LNCaP clone FGC (cell line): ENCODE measurements at regions not wholly inside any gene's neighbourhood (a gene's known extent, or its start where the extent isn't known, plus 50 kb on each side); places are given as distances from the start of the nearest gene placed in this dataset.

ENCODE experiments used
- DNase-seq: peaks from one replicate; pipeline ENCODE4 v3.0.0-alpha.2; 2011; ENCODE audit warnings: low read depth
- H3K4me3 ChIP-seq: 2 replicates; pipeline ENCODE4 v1.5.1; 2011; ENCODE audit warnings: mild to moderate bottlenecking, low read depth, low read length, control low read depth
- CTCF ChIP-seq: IDR thresholded peaks from 2 replicates; pipeline ENCODE4 v1.5.1; 2012; ENCODE audit warnings: mild to moderate bottlenecking; ENCODE audit not compliant: control insufficient read depth, insufficient read depth; ENCODE audit errors: extremely low read depth

- no peak for DNase-seq
- TF ChIP-seq CTCF, result no peak
- H3K4me3 ChIP-seq, result no peak overlapping the region
Observed at GRCh38 chr20:47875297-47876025, 90.2 kb upstream of the SULF2 start.

- no peak overlapping the region for H3K4me3 ChIP-seq
- TF ChIP-seq CTCF, result no peak
- no peak for DNase-seq
Observed at GRCh38 chr20:47872341-47872740, 87.1 kb upstream of the SULF2 start.

- no peak overlapping the region for H3K4me3 ChIP-seq
- no peak for DNase-seq
- no peak for TF ChIP-seq CTCF
Observed at GRCh38 chr20:47870475-47870874, 85.2 kb upstream of the SULF2 start.

- no peak for DNase-seq
- no peak for TF ChIP-seq CTCF
- H3K4me3 ChIP-seq, result no peak overlapping the region
Observed at GRCh38 chr20:47868744-47869143, 83.5 kb upstream of the SULF2 start.

GRCh38 chr20:47868236-47868635, 83.0 kb upstream of the SULF2 start:
- H3K4me3 ChIP-seq, result no peak overlapping the region
- no peak for TF ChIP-seq CTCF
- no peak for DNase-seq

GRCh38 chr20:47867831-47868230, 82.5 kb upstream of the SULF2 start:
- TF ChIP-seq CTCF, result no peak
- H3K4me3 ChIP-seq, result no peak overlapping the region
- no peak for DNase-seq

GRCh38 chr20:47866480-47866879, 81.2 kb upstream of the SULF2 start:
- H3K4me3 ChIP-seq, result no peak overlapping the region
- DNase-seq, result no peak
- TF ChIP-seq CTCF, result no peak
